ENCODE measurements at regions not wholly inside any gene's neighbourhood (a gene's known extent, or its start where the extent isn't known, plus 50 kb on each side); places are given as distances from the start of the nearest gene placed in this dataset.

GRCh38 chr12:85720308-85721033, 115.7 kb downstream of the RASSF9 start:
- intact Hi-C loops (cut with DNase I) = no loop called here
- no peak for DNase-seq

- intact Hi-C loops (cut with DNase I) = no loop called here
- DNase-seq = no peak
These were observed 110.2 kb downstream of the RASSF9 start for GRCh38 chr12:85725991-85726390.

GRCh38 chr12:85733221-85733840, 102.9 kb downstream of the RASSF9 start:
- intact Hi-C loops (cut with DNase I) = no loop called here
- no peak for DNase-seq

- intact Hi-C loops (cut with DNase I) = no loop called here
These were observed 102.2 kb downstream of the RASSF9 start for GRCh38 chr12:85733984-85734383.

GRCh38 chr12:85740186-85740585, 96.0 kb downstream of the RASSF9 start:
- no peak for DNase-seq
- intact Hi-C loops (cut with DNase I) = no loop called here

More at GRCh38 chr12:85733984-85734383, 102.2 kb downstream of the RASSF9 start:
- no peak for DNase-seq

- intact Hi-C loops (cut with DNase I) = no loop called here
- DNase-seq = no peak
These were observed 95.2 kb downstream of the RASSF9 start for GRCh38 chr12:85741046-85741445.

- intact Hi-C loops (cut with DNase I) = no loop called here
These were observed 88.2 kb downstream of the RASSF9 start for GRCh38 chr12:85747941-85748495.

More at GRCh38 chr12:85747941-85748495, 88.2 kb downstream of the RASSF9 start:
- DNase-seq = no peak
